Activated CD8-positive, alpha-beta memory T cell treated with anti-CD3 and anti-CD28 coated beads, Interleukin-2, amount 10 ng/mL, durations not matched to agents 7 days and 5 days (primary cell): ENCODE measurements at regions not wholly inside any gene's neighbourhood (a gene's known extent, or its start where the extent isn't known, plus 50 kb on each side); places are given as distances from the start of the nearest gene placed in this dataset.
"Not testable (repeated sequence)": the region's sequence is repeated elsewhere in the genome, so short reads cannot be mapped to it uniquely, and the experiment has no call there.

Experiments used
- ATAC-seq: fragments of 150-1000 bp; cut with Tn5 transposase; one replicate; pipeline ENCODE4 v1.10.0; 2021; ENCODE audit warnings: moderate library complexity
- CTCF ChIA-PET: fragments of 350-600 bp; sonication (Branson Sonifier 250); formaldehyde crosslinking; loops from one replicate; lab custom pipeline; 2021; ENCODE audit warnings: antibody characterized with exemption; lab: Charles Lee
- DNase-seq: peaks from one replicate; pipeline ENCODE4 v3.0.0-alpha.2; 2020
- H3K27ac Mint-ChIP-seq: one replicate; pipeline ENCODE4 v1.8.0; 2021; ENCODE audit warnings: mild to moderate bottlenecking, mixed read lengths
- H3K27me3 Mint-ChIP-seq: one replicate; pipeline ENCODE4 v1.8.0; 2021; ENCODE audit warnings: mixed read lengths
- H3K36me3 Mint-ChIP-seq: one replicate; pipeline ENCODE4 v1.8.0; 2021; ENCODE audit warnings: mild to moderate bottlenecking, mixed read lengths
- H3K4me1 Mint-ChIP-seq: one replicate; pipeline ENCODE4 v1.8.0; 2021; ENCODE audit warnings: mixed read lengths
- H3K4me3 Mint-ChIP-seq: one replicate; pipeline ENCODE4 v1.8.0; 2021; ENCODE audit warnings: mild to moderate bottlenecking, moderate library complexity, mixed read lengths
- H3K9me3 Mint-ChIP-seq: one replicate; pipeline ENCODE4 v1.8.0; 2022; ENCODE audit warnings: low read depth, mixed read lengths

- H3K36me3 Mint-ChIP-seq: peaks cover 6% of the 10 kb centered on the region
- H3K4me3 Mint-ChIP-seq: no peak overlapping the region
- peaks cover 16% of the 10 kb centered on the region for H3K4me1 Mint-ChIP-seq
- CTCF ChIA-PET: no interaction called here
- H3K27ac Mint-ChIP-seq: no peak overlapping the region
- ATAC-seq (no peak), DNase-seq (no peak)
- no peaks in the 10 kb centered on the region for H3K9me3 Mint-ChIP-seq
- no peaks in the 10 kb centered on the region for H3K27me3 Mint-ChIP-seq
Measured at GRCh38 chr10:45564303-45564959, 108.1 kb downstream of the ZFAND4 start.

DNA sequence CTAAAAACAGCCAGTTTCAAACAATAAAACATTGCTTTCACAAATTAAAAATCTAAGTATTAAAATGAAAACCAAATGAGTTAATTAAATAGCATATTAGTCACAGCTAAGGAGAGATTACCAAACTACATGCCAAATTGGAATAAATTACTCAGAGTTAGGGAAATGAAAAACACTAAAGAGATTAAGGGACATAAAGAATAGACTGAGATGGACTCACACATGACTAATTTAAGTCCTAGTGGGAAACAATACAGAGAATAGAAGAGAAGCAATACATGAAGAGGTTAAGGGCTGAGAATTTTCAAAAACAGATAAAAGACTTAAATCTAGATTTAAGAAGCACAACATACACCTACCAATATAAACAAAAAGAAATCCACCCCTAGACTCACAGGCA lies 110.6 kb downstream of the ZFAND4 start:
- H3K27ac Mint-ChIP-seq: no peak overlapping the region
- CTCF ChIA-PET: interaction anchor here (0.6 to 1.9 kb wide), 2 partner anchors 18 to 54 kb away, joined by 3 to 8 read pairs; no protein-coding TSS in a partner anchor
- no peak for ATAC-seq

DNA sequence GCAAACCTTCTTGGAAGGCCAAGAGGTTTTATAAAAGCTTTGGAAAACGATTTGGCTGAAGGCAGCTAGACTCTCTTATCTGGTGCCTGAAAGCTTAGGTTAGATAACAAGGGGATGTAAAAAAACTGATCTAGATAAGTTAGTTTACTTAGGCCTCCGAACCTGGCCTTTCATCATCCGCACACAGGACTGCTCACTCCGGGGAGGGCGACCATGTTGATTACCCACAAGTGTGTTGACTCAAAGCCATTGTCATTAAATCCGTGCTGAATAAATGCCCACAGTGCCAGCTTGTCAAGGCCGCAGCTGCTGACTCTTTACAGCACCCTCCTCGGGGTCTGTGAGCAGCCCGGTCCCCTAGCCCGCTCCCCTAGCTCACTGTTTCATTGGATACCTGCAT lies 112.3 kb downstream of the ZFAND4 start:
- H3K4me3 Mint-ChIP-seq: no peak overlapping the region
- H3K4me1 Mint-ChIP-seq: peaks cover 35% of the 10 kb centered on the region
- no peak for DNase-seq
- CTCF ChIA-PET: interaction anchor here (1.1 kb wide), 1 partner anchor 310 kb away, joined by 3 read pairs; no protein-coding TSS in a partner anchor
- no peaks in the 10 kb centered on the region for H3K27me3 Mint-ChIP-seq
- no peak for ATAC-seq
- H3K36me3 Mint-ChIP-seq: peaks cover 14% of the 10 kb centered on the region
- no peak overlapping the region for H3K27ac Mint-ChIP-seq
- no peaks in the 10 kb centered on the region for H3K9me3 Mint-ChIP-seq

More for the DNA sequence above, 110.6 kb downstream of the ZFAND4 start:
- Mint-ChIP-seq H3K4me1 (peaks cover 28% of the 10 kb centered on the region), H3K9me3 (no peaks in the 10 kb centered on the region), H3K4me3 (no peak overlapping the region), H3K36me3 (peaks cover 14% of the 10 kb centered on the region), H3K27me3 (no peaks in the 10 kb centered on the region)
- no peak for DNase-seq

GRCh38 chr10:45558425-45558824 lies 114.1 kb downstream of the ZFAND4 start:
- CTCF ChIA-PET: interaction anchor here (1.6 kb wide), 1 partner anchor 22 kb away, joined by 3 read pairs; no protein-coding TSS in a partner anchor
- ATAC-seq (no peak), DNase-seq (no peak)
- Mint-ChIP-seq H3K27me3 (no peaks in the 10 kb centered on the region), H3K4me3 (no peak overlapping the region), H3K36me3 (peaks cover 14% of the 10 kb centered on the region), H3K9me3 (no peaks in the 10 kb centered on the region), H3K27ac (peak overlapping the region; percentile 70), H3K4me1 (peaks cover 31% of the 10 kb centered on the region)

DNA sequence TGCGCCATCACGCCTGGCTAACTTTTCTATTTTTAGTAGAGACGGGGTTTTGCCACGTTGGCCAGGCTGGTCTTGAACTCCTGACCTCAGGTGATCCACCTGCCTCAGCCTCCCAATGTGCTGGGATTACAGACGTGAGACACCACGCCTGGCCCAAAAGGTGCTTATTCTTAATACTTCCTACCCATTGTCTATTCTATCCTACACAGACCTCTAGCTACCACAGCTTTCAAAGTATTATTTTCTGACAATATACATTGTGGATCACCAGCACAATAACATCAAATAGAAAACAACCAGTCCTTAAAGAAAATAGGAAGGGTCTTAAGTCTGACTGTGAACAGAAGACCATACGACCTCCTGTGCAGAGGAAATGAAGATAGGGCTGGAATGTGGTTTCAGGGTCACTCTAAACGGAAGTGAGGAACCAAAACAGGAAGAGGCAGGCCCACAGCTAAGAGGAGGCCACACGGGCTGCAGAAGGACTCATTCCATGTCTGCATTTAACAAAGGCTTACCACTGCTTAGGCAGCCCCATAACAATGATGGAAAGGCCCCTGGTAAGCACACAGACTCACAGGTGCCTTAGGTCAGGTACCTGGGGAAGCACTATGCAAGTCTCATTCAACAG lies 115.2 kb downstream of the ZFAND4 start:
- Mint-ChIP-seq H3K27me3 (no peaks in the 10 kb centered on the region), H3K9me3 (no peaks in the 10 kb centered on the region), H3K4me1 (peaks cover 32% of the 10 kb centered on the region), H3K4me3 (peak overlapping the region; percentile 54), H3K36me3 (peaks cover 14% of the 10 kb centered on the region), H3K27ac (peak overlapping the region; percentile 90)
- ATAC-seq: peak; percentile 92
- DNase-seq: peak; percentile 77
- CTCF ChIA-PET: interaction anchor here (1.6 kb wide), 1 partner anchor 23 kb away, joined by 3 read pairs; no protein-coding TSS in a partner anchor

DNA sequence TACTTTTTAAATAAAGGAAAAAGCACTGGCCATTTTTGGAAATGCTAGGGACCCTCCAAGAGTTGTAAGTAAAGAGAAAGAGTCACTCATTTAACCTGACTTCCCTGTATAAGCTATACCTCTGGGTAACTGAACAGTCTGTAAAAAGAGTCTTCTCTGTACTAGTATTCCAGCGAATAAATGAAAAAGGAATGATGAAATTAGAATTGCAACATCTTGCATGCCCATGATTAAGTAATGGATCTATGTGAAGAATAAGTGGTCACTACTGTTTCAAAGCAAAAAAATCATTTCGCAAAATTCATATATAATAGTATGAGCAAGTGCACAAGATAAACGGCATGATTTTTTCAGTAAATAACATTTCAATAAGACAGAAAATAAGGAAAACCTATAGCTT lies 116.8 kb downstream of the ZFAND4 start:
- CTCF ChIA-PET: interaction anchor here (1.7 kb wide), 1 partner anchor 69 kb away, joined by 5 read pairs; no protein-coding TSS in a partner anchor
- H3K4me1 Mint-ChIP-seq: peaks cover 27% of the 10 kb centered on the region
- H3K4me3 Mint-ChIP-seq: no peak overlapping the region
- DNase-seq: no peak
- peaks cover 11% of the 10 kb centered on the region for H3K36me3 Mint-ChIP-seq
- no peak overlapping the region for H3K27ac Mint-ChIP-seq
- H3K27me3 Mint-ChIP-seq: no peaks in the 10 kb centered on the region
- H3K9me3 Mint-ChIP-seq: no peaks in the 10 kb centered on the region
- ATAC-seq: no peak

- not testable (repeated sequence) for H3K9me3 Mint-ChIP-seq, H3K27ac Mint-ChIP-seq, DNase-seq, H3K27me3 Mint-ChIP-seq, H3K4me3 Mint-ChIP-seq, ATAC-seq
- Mint-ChIP-seq H3K4me1 (peaks cover 27% of the 10 kb centered on the region), H3K36me3 (peaks cover 11% of the 10 kb centered on the region)
- CTCF ChIA-PET: interaction anchor here (1.7 kb wide), 1 partner anchor 68 kb away, joined by 5 read pairs; no protein-coding TSS in a partner anchor
Measured at GRCh38 chr10:45555332-45555731, 117.2 kb downstream of the ZFAND4 start.

DNA sequence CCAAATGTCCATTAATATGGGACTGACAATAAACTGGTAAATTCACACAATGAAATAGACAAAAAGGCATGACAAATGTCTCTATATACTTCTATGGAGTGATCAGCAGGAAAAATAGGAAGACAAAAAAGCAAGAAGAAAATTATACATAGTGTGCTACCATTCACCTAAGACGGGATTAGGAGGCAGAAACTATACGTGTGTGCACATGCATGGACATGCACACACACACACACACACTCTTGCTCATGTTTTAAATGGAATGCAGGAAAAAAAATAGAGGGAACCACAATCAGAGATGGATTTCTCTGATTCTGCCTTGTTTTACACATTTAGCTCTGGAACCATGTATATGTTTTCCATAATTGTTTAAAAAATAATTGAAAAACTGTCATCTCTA lies 119.0 kb downstream of the ZFAND4 start:
- DNase-seq (no peak), ATAC-seq (no peak)
- Mint-ChIP-seq H3K9me3 (no peaks in the 10 kb centered on the region), H3K36me3 (peaks cover 11% of the 10 kb centered on the region), H3K27ac (no peak overlapping the region), H3K4me3 (no peak overlapping the region), H3K27me3 (no peaks in the 10 kb centered on the region), H3K4me1 (peaks cover 27% of the 10 kb centered on the region)
- CTCF ChIA-PET: no interaction called here

DNA sequence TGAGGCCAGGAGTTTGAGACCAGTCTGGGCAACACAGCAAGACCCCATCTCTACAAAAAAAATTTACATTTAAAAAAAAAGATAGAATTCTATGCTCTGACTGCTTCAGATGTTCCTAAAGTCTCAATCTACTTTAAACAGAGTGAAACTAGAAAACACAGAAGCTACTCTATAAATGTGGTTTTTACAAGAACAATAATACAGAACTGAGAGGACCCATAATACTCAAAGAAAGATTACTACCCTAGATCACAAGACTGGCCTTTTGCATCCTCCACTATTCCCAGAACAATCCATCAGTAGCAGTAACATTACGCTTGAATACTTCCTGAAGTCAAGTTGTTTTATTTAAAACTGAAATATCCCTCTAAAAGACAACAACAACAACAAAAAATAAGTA lies 119.4 kb downstream of the ZFAND4 start:
- Mint-ChIP-seq H3K27ac (no peak overlapping the region), H3K4me3 (no peak overlapping the region), H3K27me3 (no peaks in the 10 kb centered on the region), H3K36me3 (peaks cover 8% of the 10 kb centered on the region), H3K4me1 (peaks cover 22% of the 10 kb centered on the region), H3K9me3 (no peaks in the 10 kb centered on the region)
- DNase-seq (no peak), ATAC-seq (no peak)
- CTCF ChIA-PET: no interaction called here

DNA sequence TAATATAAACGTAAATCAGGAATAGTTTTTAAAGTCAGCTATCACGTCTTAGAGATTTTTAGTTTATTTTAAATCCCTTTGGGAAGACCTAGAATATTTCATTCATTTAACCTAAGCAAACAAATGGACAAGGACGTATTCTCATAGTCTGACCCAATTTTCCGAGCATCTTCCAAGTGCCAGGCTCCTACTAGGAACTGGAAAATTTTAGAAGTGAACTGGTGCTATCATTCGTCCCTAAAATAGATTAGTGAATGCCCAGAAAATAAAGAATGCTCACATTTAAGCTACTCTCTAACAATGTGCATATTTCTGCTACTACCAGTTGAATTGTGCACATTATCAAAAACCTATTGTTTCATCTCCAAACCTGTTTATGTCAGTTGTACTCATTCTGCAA lies 120.1 kb downstream of the ZFAND4 start:
- Mint-ChIP-seq H3K4me3 (no peak overlapping the region), H3K27ac (no peak overlapping the region), H3K4me1 (peaks cover 16% of the 10 kb centered on the region), H3K27me3 (no peaks in the 10 kb centered on the region), H3K9me3 (no peaks in the 10 kb centered on the region), H3K36me3 (peaks cover 4% of the 10 kb centered on the region)
- CTCF ChIA-PET: no interaction called here
- no peak for DNase-seq
- ATAC-seq: no peak

GRCh38 chr10:45550903-45551786 lies 121.4 kb downstream of the ZFAND4 start:
- ATAC-seq: no peak
- no peak for DNase-seq
- Mint-ChIP-seq H3K4me1 (peaks cover 6% of the 10 kb centered on the region), H3K4me3 (no peak overlapping the region), H3K36me3 (no peaks in the 10 kb centered on the region), H3K27ac (no peak overlapping the region), H3K9me3 (no peaks in the 10 kb centered on the region), H3K27me3 (no peaks in the 10 kb centered on the region)
- CTCF ChIA-PET: interaction anchor here (0.6 kb wide), 1 partner anchor 1793 kb away, joined by 3 read pairs; no protein-coding TSS in a partner anchor

GRCh38 chr10:45548068-45548467 lies 124.5 kb downstream of the ZFAND4 start:
- Mint-ChIP-seq H3K27me3 (no peaks in the 10 kb centered on the region), H3K9me3 (no peaks in the 10 kb centered on the region), H3K27ac (no peak overlapping the region), H3K4me1 (no peaks in the 10 kb centered on the region), H3K4me3 (no peak overlapping the region), H3K36me3 (no peaks in the 10 kb centered on the region)
- ATAC-seq (no peak), DNase-seq (no peak)
- CTCF ChIA-PET: interaction anchor here (1.3 kb wide), 1 partner anchor 83 kb away, joined by 3 read pairs; no protein-coding TSS in a partner anchor

DNA sequence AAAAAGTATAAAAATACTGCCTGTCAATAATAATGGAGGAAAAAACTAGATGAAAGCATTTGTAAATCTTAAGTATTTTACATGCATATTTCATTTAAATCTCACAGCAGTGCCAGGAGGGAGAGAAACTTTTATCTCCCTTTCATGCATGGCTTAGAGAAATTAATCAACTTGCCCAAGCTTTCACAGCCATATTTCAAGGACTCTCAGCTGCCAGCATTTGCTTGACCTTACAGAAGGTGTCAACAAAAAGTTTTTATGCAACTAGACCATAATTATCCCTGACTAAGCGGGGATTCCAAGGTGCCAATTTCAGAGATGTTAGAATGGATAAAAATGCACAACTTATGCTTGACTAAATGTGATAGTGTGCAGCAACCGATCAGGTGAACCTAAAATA lies 125.4 kb downstream of the ZFAND4 start:
- no peak overlapping the region for H3K27ac Mint-ChIP-seq

More for the DNA sequence above, 125.4 kb downstream of the ZFAND4 start:
- Mint-ChIP-seq H3K36me3 (no peaks in the 10 kb centered on the region), H3K4me3 (no peak overlapping the region), H3K4me1 (no peaks in the 10 kb centered on the region), H3K27me3 (no peaks in the 10 kb centered on the region), H3K9me3 (no peaks in the 10 kb centered on the region)
- CTCF ChIA-PET: interaction anchor here (1.3 kb wide), 1 partner anchor 82 kb away, joined by 3 read pairs; no protein-coding TSS in a partner anchor
- ATAC-seq: no peak
- no peak for DNase-seq
